Endothelial cell of hepatic sinusoid (primary cell): ENCODE measurements at regions not wholly inside any gene's neighbourhood (a gene's known extent, or its start where the extent isn't known, plus 50 kb on each side); places are given as distances from the start of the nearest gene placed in this dataset.

Source experiments
- in situ Hi-C: cut with HindIII; loops from 2 replicates; pipeline ENCODE4 v1.10.0; 2017; ENCODE audit warnings: low sequenced_read_pairs

DNA sequence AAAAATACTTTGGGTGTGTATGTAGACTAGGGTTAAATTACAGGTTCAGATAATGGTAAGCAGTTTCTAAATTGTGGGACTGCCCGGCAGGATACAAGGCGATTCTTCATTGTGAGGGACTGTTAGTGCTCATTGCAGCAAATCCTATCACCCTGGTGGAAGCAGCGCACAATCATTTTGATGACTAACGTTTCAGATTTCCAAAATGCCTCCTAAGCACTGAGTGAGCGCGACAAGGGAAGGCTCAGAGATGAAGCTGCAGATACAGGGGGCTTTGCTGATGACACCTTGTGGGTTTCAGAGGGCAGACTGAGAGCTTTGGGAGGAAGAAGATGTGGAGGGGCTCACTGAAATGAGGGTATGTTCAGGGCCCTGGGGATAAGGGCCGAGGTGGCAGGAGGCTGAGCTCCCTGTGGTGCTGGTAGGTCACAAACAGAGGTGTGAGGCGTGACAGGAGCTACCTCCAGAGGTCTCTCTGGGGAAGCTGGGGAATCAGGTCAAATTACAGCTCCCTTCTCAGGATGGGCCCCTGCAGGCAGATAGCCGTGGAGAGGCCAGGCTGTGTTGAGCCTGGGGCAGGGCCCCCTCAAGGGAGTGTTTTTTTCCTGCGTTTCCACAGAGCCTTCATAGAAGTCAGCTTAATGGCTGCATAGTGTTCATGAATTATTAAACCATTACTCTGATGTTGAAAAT is 84.5 kb upstream of the FYN start:
- in situ Hi-C loops: no loop called here

DNA sequence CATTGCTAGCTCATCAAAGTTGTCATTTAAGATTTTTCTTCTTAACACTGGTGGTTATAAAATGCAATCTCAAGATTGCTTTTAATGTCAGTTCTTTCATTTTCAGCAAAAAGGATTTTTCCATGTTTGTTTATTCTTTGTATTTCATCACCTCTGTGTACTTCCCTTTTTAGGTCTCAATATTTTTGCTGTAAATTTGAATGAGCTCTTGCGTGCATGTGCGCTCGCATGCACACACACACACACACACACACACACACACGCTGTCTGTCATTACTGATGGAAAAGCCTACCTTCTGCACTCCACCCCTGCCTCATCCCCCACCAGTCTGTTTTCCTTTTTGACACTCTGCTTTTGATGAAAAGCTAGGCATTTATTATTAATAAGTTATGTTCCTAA is 85.3 kb upstream of the FYN start:
- in situ Hi-C loops: no loop called here

DNA sequence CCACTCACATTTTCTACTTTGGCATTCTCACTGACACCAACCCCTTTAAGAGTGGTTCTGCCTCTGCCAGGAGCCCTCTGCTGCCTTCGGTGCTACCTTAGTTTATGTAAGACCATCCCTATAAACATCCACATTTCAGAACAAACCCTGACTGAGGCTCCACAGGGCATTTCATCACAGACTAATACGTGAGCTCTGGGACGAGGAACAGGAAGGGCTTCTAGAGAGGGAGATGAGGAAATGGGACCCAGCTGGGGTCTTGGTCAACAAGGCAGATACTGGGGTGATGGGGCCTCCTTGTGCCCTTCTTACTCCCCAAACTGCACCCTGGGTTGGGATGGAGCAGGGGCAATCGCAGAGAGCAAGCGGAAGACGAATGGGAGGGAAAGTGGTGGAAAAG is 86.5 kb upstream of the FYN start:
- in situ Hi-C loops: no loop called here

DNA sequence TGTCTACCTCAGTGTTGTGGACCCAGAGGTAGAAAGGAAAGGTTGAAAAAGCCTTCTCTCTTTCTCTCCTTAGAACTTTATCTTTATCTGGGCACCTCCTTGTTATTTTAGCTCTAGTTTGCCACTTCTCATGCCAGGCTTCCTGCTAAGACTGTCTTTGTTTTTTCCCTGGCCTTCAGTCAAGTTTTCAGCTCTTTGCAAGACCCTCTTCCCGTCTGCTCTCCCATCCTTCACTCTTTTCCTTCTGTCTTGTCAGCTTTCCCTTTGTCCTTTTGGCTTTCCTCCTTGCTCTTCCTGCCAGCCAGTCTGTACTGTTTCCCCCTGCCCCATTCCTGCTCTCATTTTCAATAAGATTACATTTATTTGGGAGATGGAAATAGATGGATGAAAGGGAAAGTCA is 86.8 kb upstream of the CCN6 start:
- in situ Hi-C loops: loop anchor here (5.0 kb wide), 1 partner anchor 65 kb away; no protein-coding TSS in a partner anchor

DNA sequence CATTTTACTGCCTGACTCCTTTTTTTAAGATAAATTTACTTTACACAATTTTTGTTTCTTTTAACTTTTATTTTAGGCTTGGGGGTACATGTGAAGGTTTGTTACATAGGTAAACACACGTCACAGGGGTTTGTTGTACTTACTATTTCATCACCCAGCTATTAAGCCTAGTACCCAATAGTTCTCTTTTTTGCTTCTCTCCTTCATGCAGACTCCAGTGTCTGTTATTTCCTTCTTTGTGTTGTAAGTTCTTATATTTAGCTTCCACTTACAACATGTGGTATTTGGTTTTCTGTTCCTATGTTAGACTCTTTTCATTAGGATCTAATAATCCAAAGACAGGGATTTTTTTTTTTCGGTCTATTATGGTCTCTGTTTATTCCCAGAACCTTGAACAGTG is 83.5 kb upstream of the CCN6 start:
- in situ Hi-C loops: no loop called here

DNA sequence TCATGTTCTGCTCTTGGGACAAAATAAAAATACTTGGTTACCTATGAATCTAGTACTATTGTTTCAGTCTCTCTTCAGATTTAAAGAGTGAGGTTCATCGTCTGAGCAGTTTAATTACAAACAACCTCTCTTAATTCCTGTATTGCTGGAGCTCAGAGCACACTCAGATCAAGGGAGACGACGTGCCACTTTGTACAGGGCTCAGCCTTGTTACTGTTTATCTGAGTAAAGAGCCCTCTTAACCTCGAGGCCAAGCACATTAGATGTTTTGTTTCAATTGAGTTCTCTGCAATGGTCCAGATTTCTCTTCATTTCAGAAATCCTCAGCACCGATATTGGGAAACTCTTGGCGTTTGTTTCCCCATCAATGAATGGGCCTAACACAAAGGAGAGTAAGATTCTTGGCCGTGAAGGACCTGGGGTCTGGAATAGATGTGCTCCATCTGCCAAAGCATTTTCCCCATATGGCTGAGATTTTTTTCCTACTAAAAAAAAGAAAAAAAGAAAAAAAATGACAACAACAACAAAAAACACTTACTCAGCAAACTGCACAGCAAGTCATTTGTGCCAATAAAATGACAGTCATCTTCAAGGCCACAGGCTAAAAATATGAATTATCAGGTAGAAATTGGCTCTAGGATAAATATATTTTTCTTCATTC is 82.6 kb upstream of the CCN6 start:
- in situ Hi-C loops: no loop called here

DNA sequence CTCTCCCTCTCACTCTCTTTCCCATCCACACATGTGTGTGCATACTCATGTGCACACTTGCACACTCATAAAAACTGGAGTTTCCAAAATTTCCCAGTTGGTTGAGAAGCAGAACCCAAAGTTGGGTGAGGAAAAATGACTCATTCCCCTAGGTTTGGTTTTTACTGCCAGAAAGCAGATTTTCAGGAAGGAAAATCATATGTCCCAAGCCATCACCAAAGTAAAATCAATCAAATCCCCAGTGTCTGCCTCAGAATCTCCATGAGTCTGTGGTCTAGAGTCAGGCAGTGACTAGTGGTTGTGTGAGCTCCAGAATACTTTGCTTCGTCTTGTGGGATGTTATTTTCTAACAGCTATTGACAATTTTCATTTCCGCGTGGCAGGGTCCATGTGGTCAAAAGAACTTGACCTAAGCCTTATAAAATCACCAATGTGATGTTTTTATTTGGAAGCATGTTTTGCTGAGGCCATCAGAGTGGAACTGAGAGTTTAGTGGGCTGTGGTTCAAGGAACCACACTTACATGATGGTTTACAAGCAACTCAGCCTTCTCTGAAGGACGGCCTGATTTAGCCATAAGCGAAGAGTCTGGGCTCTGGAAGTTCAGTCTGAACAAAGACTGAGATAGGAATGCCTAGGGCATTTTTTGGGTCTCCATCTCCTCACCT is 81.9 kb upstream of the CCN6 start:
- in situ Hi-C loops: no loop called here

DNA sequence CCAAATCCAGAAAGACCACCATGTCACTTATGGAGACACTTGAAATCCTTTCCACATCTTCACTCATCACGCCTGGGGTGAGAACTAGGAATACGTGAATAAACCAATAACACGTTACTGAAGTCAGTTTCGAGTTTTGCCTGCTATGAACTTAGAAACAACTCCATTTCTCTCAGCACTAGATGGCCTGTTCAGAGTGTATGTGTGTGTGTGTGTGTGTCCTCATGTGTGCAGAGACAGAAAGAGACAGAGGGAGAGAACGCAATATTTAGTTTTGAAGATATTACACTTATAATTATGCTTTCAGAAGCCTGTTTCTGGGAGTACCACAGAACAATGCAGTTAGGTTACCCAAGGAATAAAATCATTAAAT is 81.2 kb upstream of the CCN6 start:
- in situ Hi-C loops: no loop called here

DNA sequence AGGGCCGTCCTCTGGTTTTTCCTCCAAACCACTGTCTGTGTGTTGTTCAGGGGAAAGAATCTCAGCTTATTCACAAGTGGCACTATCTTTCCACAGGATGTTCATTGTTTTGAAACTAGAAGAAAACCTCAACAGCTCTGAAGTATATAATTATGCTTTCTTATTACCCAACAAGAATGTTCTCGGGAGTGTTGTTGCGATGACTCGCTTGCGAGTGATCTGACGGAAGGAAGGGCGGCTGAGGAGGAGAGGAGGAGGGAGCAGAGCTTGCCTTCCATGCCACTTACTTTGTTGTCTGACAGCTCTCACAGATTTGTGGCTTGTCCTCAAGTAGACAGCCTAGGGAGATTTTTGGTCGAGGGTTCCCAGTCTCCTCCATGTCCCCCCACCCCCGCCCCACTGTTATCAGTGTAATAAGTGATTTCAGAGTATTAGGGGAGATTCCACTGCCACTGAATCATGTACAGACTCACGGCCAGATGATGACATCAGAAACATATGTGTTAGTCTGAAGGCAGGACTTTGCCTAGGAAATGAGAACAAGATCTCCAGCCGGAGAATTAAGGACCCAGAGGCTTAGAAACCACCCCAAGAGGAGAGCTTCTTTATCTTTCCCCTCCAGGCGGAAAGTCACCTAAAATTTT is 80.7 kb upstream of the CCN6 start:
- in situ Hi-C loops: no loop called here

DNA sequence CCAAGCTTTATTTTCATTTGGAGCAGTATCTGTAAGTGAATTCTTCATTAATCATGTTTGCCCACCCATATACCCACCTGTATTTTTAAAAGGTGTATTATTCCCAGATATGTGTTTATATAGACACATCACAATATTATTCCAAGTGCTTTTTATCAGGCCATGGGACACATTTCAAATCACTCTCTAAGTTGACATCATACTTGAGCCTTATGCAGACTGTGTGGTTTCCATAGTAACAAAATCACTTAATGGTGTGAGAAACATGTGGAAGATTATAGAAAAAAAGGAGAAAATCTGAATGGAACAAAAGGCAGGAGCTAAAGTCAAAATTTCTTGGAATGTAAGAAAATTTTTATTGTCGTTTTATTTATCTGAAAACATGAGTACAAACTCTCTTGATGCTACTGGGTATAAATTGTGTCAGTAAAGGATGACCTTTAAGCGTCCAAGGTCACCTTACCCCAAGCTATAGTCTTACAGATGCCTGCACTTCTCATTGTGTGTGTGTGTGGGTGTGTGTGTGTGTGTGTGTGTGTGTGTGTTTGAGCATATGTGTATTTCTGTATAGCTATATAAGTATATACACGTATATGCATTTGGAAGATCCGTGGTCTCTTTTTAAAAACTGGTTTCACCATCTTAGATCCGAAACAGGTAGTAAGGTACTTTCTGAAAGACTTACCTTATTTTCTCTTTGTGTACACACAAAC is 79.8 kb upstream of the CCN6 start:
- in situ Hi-C loops: no loop called here

DNA sequence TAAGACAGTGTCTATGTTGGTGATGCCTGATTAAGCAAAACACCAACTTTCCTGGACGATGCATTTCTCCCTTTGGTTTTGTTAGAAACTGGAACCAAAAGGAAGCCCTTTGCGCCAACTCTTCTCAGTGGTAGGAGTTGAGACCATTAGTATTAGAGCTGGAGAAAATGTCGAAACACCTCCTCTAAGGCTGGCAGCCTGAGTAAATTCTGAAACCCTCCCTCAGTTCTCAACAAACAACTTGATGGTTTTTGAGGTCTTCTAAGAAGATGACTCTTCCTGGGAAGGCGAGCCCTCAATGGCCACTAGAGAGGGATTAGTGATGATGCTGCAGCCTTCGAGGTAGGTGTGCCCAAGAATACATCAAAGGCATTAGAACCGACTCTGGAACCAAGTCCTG is 78.4 kb upstream of the CCN6 start:
- in situ Hi-C loops: no loop called here

DNA sequence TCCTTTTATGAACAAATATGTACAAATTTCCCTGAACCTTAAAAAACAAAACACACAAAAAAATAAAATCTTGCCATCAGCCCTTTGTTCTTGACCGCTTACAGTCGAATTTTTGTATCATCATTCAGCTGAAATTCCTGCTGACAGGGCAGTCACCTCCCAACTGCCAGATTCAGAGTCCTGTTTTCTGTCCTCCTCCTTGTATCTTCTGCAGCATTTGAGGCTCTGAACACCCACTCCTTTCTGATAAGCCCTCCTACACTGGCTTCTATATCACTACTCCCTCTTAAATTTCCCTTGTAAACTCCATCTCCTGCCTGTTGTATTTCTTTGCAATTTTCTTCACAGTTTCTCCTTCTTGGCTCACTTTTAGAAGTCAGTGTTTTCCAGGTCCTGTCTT is 77.8 kb upstream of the CCN6 start:
- in situ Hi-C loops: no loop called here

DNA sequence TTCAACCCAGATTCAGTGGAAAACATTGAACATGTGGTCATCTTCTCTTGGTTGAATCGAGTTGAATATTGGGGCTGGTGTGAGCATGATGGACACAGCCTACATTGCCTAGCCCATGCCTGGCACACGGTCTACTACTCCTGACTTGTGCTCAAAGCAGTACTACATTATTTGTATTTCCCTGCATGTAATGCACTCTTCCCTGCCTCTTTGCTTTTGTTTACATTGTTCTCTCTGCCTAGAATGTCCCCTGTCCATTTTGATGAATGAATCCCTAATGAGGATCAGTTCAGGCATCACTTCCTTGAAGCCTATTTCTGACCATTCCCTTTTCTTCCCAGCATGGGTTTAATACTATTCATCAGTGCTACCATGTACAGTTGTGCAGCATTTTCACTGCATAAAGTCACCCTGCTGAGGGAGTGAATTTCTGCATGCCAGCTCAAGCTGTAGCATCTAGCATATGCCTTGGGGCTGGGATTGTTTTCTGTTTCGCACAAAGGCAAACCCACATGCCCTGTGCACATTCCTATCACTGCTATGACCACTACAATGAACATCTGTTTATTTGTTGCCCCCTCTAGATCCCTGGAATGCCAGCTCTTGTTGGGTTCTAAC is 75.3 kb upstream of the CCN6 start:
- in situ Hi-C loops: no loop called here

DNA sequence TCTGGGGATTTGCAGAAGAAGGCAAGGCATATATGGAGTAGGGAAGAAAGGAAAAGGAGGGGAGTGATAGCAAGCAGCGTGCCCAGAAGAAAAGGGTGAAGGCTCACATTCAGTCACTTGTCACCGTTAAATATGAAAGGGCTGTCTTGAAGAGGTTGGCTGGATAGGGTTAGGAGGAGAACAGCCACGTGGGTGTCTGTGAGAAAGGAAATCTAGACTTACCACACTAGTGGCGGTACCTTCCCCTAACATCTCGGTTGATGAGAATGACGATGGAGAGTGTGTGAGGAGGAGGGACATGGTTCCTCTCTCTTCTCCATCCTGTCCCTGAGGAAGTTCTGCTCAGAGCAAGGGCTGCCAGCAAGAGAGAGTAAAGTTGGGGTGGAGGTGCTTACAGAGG is 74.3 kb upstream of the CCN6 start:
- in situ Hi-C loops: no loop called here

DNA sequence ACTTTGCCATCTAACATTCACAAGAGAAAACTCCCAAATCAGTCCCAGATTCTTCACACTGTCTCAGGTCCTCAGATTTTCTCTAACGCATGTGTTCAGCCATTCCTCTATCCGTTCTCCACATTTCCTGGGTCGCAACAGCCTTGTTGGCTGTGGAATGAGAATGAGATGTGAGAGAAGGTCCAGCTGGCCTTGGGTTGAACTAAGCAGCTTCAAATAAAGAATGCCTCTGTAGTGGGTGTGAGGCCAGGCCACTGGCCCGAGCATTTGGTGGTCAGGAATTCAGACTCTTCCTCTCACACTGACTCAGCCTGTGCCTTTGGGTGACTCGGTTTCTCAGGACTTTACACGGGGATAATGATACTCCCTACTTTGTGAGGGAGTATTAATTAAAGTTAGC is 73.8 kb upstream of the CCN6 start:
- in situ Hi-C loops: no loop called here

DNA sequence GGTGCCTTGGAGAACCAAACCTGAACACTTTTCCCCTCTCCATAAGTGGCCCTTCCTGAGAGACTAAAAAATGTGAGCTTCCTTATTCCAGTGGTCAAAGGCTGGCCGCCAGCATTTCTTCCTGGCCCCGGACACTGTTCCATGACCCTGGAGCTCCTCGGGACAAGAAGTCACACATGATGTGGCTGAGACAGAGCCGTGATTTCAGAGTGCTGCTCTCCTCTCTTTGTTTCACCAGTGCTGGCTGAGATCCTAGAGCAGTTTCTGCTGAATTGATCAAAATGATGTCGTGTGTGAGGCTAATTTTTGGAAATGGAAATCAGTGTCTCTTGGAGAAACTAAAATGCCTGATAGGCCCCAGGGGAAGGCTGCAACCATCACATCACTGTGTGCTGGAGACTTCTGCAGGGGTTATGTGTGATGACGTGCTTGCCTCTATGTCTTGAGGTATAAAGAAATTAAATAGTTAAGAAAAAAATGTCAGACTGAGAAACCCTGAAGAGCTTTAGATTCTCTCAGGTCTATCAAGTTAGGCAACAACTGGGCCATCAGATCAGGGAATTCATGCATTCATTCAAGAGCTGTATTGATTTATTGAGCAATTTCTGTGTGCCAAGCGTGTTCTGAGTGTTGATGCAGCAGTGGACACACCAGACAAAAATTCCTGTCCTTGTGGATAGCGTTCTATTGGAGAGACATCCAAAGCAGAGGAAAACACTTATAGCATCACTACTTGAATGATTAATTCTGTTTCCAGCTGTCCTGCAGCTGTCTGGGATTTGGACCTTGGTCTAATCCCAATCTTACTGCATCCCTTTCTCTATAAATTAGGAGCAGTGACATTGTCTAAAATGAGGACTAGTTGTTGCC is 72.7 kb upstream of the CCN6 start:
- in situ Hi-C loops: no loop called here

DNA sequence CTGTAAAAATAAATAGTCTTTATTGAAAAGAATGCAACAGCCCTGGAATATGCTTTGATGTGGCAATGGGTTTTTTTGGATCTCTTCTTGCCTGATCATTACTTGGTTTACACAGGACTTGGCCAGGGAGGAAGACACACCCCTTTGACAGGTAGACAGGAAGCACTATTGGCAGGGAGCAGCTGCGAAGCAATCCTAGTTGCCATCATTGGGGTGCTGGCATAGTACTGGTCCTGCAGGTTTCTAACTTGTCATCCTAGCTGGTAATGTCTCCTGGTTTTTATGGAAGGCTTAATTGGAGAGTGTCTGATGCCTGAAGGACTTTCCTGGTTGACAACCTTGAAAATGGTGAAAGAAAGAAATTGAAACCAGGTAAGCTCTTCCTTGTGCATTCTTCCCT is 71.2 kb upstream of the CCN6 start:
- in situ Hi-C loops: no loop called here

DNA sequence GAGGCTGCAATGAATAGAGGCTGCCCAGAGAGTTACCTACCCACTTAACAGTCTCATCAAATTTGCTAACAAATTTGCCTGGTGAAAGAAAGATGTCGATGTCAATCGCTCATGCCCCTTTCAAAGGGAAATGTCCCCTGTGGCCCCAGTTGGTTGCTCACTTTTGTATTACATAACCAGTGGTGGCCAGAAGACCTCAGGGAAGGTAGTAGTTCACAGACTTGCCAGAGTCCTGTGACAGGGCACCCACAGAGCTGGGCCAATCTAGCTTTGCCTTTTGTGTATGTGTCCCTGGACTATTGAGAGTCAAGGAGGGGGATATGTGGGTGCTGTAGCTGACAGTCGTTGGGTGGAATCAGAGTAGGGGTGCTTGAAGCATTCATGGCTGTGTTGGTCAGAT is 70.7 kb upstream of the CCN6 start:
- in situ Hi-C loops: no loop called here

DNA sequence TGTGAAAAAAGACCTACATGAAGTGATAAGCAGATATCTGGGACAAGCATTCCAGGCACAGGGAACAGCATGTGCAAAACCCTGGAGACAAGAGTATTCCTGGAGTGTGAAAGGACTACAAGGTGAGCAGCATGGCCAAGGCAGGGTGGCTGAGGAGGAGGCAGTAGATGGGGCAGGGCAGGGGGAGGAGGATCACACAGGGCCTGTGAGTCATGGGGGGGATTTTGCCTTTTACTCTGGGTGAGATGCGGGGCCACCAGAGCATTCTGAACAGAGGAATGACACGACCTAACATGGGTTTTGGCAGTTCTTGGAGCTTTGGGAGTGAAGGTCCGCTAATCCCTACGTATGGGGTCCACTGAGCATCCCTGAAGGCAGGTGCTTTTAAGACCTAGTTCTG is 69.8 kb upstream of the CCN6 start:
- in situ Hi-C loops: no loop called here
